ENCODE measurements at regions not wholly inside any gene's neighbourhood (a gene's known extent, or its start where the extent isn't known, plus 50 kb on each side); places are given as distances from the start of the nearest gene placed in this dataset.
A peak's percentile ranks its signal among the peaks of the same experiment; 100 is the strongest.

DNA sequence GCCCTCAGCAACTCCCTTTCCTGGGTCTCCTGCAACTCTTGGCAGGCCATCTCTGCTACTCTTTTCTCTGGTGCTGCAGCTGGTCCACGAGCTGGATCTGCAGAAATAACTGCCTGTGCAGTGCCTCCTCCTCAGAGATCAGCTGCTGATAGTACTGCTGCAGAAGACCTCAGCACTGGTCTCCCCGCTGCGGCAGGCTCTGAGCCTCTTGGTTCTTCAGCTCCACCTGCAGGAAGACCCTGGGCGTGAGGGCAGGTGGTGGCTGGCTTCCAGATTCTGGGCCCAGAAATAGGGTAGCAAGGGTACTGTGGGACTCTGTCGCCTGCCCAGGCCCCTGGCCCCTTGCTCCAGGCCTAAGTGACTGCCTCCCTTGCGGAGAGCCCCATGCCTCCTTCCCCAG, 79.7 kb upstream of the C2CD4B start:
- no peak overlapping the region for H2BK15ac ChIP-seq (ENCODE audit: low read length)
- H3K79me1 ChIP-seq (ENCODE audit: low read depth, low read length) = no peaks in the 10 kb centered on the region
- no peak overlapping the region for H3K27ac ChIP-seq (replicated peaks; ENCODE audit: low read length)
- no peak overlapping the region for H2BK12ac ChIP-seq (ENCODE audit: low read length)
- no peak overlapping the region for H3K4me2 ChIP-seq (ENCODE audit: insufficient read depth, low read length, poor library complexity, severe bottlenecking)
- H2AFZ ChIP-seq (ENCODE audit: low read length) = no peak overlapping the region
- no peak overlapping the region for H4K91ac ChIP-seq (ENCODE audit: low read depth, low read length, poor library complexity)
- no peak overlapping the region for H2BK5ac ChIP-seq (ENCODE audit: low read length)
- H3K4me1 ChIP-seq (ENCODE audit: control insufficient read depth in 2 of 2, insufficient read depth in 1 of 2, low read depth in 1 of 2, low read length in 2 of 2) = peaks cover 0 to 5% of the 10 kb centered on the region in 2 donors
- no peaks in the 10 kb centered on the region for H3K36me3 ChIP-seq (replicated peaks in 1 of 2; ENCODE audit: control insufficient read depth in 2 of 2, insufficient read depth in 2 of 2, low read length in 2 of 2)
- no peak overlapping the region for H4K8ac ChIP-seq (ENCODE audit: low read depth, low read length)
- no peak overlapping the region for H3K9ac ChIP-seq (ENCODE audit: low read depth, low read length, poor library complexity)
- no peak overlapping the region for H3K23ac ChIP-seq (ENCODE audit: low read depth, low read length, poor library complexity)
- no peak overlapping the region for H3K4me3 ChIP-seq (ENCODE audit: low read length in 2 of 2)
- H3K14ac ChIP-seq (ENCODE audit: low read length) = no peak overlapping the region
- no peaks in the 10 kb centered on the region for H3K9me3 ChIP-seq (replicated peaks in 1 of 2; ENCODE audit: control insufficient read depth in 2 of 2, insufficient read depth in 1 of 2, low read depth in 1 of 2, low read length in 2 of 2)
- H2AK5ac ChIP-seq (ENCODE audit: low read depth, low read length) = no peak overlapping the region
- no CpG with 5 or more reads among the region's 6 CpGs for WGBS, 2 donors (ENCODE audit: extremely low coverage in 2 of 2, insufficient read length in 2 of 2, insufficient replicate concordance in 1 of 2)
- H2BK120ac ChIP-seq (ENCODE audit: low read depth, low read length) = no peak overlapping the region
- no peak for DNase-seq (ENCODE audit: low spot score)
- H3K27me3 ChIP-seq (ENCODE audit: control insufficient read depth in 3 of 3, insufficient read depth in 3 of 3, low read depth in 1 of 3, low read length in 3 of 3) = no peaks in the 10 kb centered on the region
- H3K18ac ChIP-seq (ENCODE audit: low read length) = no peak overlapping the region
- no peak overlapping the region for H3K4ac ChIP-seq (ENCODE audit: low read length)

DNA sequence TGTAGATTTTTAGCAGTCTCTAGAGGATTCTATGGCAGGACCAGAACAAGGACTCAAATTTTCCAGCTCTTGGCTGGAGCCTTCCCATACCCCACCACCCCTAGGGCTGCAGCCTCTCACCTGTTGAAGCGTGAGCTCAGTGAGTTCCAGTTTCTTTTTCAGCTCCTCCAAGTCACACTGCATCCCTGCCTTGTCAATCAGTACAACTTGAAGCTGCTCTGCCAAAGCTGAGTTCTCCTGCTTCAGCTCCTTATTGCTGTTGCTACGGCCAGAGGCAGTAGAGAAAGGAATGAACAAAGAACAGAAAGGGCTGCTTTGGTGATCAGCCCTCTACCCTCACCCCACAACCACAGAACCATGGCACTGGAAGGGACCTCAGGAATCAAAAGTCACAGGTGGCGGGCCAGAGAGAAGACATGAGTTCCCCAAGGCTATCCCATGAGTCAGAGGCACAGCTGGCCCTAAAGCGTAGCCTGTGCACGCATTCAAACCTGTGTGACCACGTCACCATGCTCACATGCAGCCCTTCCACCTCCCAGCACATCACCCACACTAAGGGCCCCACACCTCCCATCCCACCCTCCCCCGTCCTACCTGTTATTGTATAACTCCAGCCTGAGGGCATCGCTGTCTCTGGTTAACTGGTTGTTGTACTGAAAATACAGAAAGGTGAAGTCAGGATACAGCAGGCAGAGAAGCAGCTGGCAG, 83.3 kb upstream of the C2CD4B start:
- Histone ChIP-seq H4K8ac (ENCODE audit: low read depth, low read length) (no peak overlapping the region), H3K36me3 (replicated peaks in 1 of 2; ENCODE audit: control insufficient read depth in 2 of 2, insufficient read depth in 2 of 2, low read length in 2 of 2) (no peaks in the 10 kb centered on the region), H2BK12ac (ENCODE audit: low read length) (no peak overlapping the region), H3K79me1 (ENCODE audit: low read depth, low read length) (no peaks in the 10 kb centered on the region), H3K27ac (replicated peaks; ENCODE audit: low read length) (no peak overlapping the region), H2BK120ac (ENCODE audit: low read depth, low read length) (no peak overlapping the region), H3K27me3 (ENCODE audit: control insufficient read depth in 3 of 3, insufficient read depth in 3 of 3, low read depth in 1 of 3, low read length in 3 of 3) (no peaks in the 10 kb centered on the region), H3K23ac (ENCODE audit: low read depth, low read length, poor library complexity) (no peak overlapping the region), H3K18ac (ENCODE audit: low read length) (no peak overlapping the region), H3K4ac (ENCODE audit: low read length) (no peak overlapping the region), H3K9me3 (replicated peaks in 1 of 2; ENCODE audit: control insufficient read depth in 2 of 2, insufficient read depth in 1 of 2, low read depth in 1 of 2, low read length in 2 of 2) (no peaks in the 10 kb centered on the region), H2AFZ (ENCODE audit: low read length) (no peak overlapping the region), H2BK5ac (ENCODE audit: low read length) (no peak overlapping the region), H3K4me2 (ENCODE audit: insufficient read depth, low read length, poor library complexity, severe bottlenecking) (no peak overlapping the region), H3K4me3 (ENCODE audit: low read length in 2 of 2) (no peak overlapping the region), H4K91ac (ENCODE audit: low read depth, low read length, poor library complexity) (no peak overlapping the region), H2BK15ac (ENCODE audit: low read length) (no peak overlapping the region), H3K9ac (ENCODE audit: low read depth, low read length, poor library complexity) (no peak overlapping the region), H3K14ac (ENCODE audit: low read length) (no peak overlapping the region), H2AK5ac (ENCODE audit: low read depth, low read length) (no peak overlapping the region), H3K4me1 (ENCODE audit: control insufficient read depth in 2 of 2, insufficient read depth in 1 of 2, low read depth in 1 of 2, low read length in 2 of 2) (peaks cover 0 to 5% of the 10 kb centered on the region in 2 donors)
- no peak for DNase-seq (ENCODE audit: low spot score)
- no CpG with 5 or more reads among the region's 8 CpGs for WGBS, 2 donors (ENCODE audit: extremely low coverage in 2 of 2, insufficient read length in 2 of 2, insufficient replicate concordance in 1 of 2)

DNA sequence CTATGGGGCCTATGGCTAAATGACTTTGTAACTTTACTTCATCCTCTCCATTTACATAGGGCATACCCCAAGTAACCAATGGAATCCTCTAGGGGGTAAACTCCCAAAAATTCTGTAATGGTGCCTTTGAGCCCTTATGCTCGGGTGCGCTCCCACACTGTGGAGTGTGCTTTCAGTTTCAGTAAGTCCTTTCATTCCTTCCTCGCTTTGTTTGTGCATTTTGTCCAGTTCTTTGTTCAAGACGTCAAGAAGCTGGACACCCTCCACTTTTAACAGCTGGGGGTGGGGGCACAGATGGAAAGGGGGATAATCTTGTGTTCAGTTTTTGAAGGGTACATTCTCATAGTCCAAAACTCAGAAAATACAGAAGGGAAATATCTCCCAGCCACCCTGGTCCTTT, 84.4 kb upstream of the C2CD4B start:
- Histone ChIP-seq H3K9me3 (replicated peaks in 1 of 2; ENCODE audit: control insufficient read depth in 2 of 2, insufficient read depth in 1 of 2, low read depth in 1 of 2, low read length in 2 of 2) (no peaks in the 10 kb centered on the region), H3K79me1 (ENCODE audit: low read depth, low read length) (no peaks in the 10 kb centered on the region), H3K14ac (ENCODE audit: low read length) (no peak overlapping the region), H3K9ac (ENCODE audit: low read depth, low read length, poor library complexity) (no peak overlapping the region), H4K8ac (ENCODE audit: low read depth, low read length) (no peak overlapping the region), H2BK5ac (ENCODE audit: low read length) (no peak overlapping the region), H3K18ac (ENCODE audit: low read length) (no peak overlapping the region), H2BK15ac (ENCODE audit: low read length) (no peak overlapping the region), H3K36me3 (replicated peaks in 1 of 2; ENCODE audit: control insufficient read depth in 2 of 2, insufficient read depth in 2 of 2, low read length in 2 of 2) (no peaks in the 10 kb centered on the region), H2BK12ac (ENCODE audit: low read length) (no peak overlapping the region), H3K27ac (replicated peaks; ENCODE audit: low read length) (no peak overlapping the region), H3K4me3 (ENCODE audit: low read length in 2 of 2) (no peak overlapping the region), H3K23ac (ENCODE audit: low read depth, low read length, poor library complexity) (no peak overlapping the region), H2AK5ac (ENCODE audit: low read depth, low read length) (no peak overlapping the region), H2AFZ (ENCODE audit: low read length) (no peak overlapping the region), H2BK120ac (ENCODE audit: low read depth, low read length) (no peak overlapping the region), H3K4ac (ENCODE audit: low read length) (no peak overlapping the region), H3K27me3 (ENCODE audit: control insufficient read depth in 3 of 3, insufficient read depth in 3 of 3, low read depth in 1 of 3, low read length in 3 of 3) (no peaks in the 10 kb centered on the region), H4K91ac (ENCODE audit: low read depth, low read length, poor library complexity) (no peak overlapping the region), H3K4me2 (ENCODE audit: insufficient read depth, low read length, poor library complexity, severe bottlenecking) (no peak overlapping the region), H3K4me1 (ENCODE audit: control insufficient read depth in 2 of 2, insufficient read depth in 1 of 2, low read depth in 1 of 2, low read length in 2 of 2) (peaks cover 0 to 5% of the 10 kb centered on the region in 2 donors)
- no CpG with 5 or more reads among the region's 4 CpGs for WGBS, 2 donors (ENCODE audit: extremely low coverage in 2 of 2, insufficient read length in 2 of 2, insufficient replicate concordance in 1 of 2)
- no peak for DNase-seq (ENCODE audit: low spot score)

GRCh38 chr15:62250186-62250585, 85.1 kb upstream of the C2CD4B start:
- Histone ChIP-seq H4K8ac (ENCODE audit: low read depth, low read length) (no peak overlapping the region), H3K9me3 (replicated peaks in 1 of 2; ENCODE audit: control insufficient read depth in 2 of 2, insufficient read depth in 1 of 2, low read depth in 1 of 2, low read length in 2 of 2) (no peaks in the 10 kb centered on the region), H3K27ac (replicated peaks; ENCODE audit: low read length) (no peak overlapping the region), H2BK12ac (ENCODE audit: low read length) (no peak overlapping the region), H2BK15ac (ENCODE audit: low read length) (no peak overlapping the region), H2BK5ac (ENCODE audit: low read length) (no peak overlapping the region), H3K9ac (ENCODE audit: low read depth, low read length, poor library complexity) (no peak overlapping the region), H2AK5ac (ENCODE audit: low read depth, low read length) (no peak overlapping the region), H3K79me1 (ENCODE audit: low read depth, low read length) (no peaks in the 10 kb centered on the region), H3K4me2 (ENCODE audit: insufficient read depth, low read length, poor library complexity, severe bottlenecking) (no peak overlapping the region), H3K4me3 (ENCODE audit: low read length in 2 of 2) (no peak overlapping the region), H3K14ac (ENCODE audit: low read length) (peak overlapping the region; percentile 21), H2AFZ (ENCODE audit: low read length) (no peak overlapping the region), H3K4ac (ENCODE audit: low read length) (no peak overlapping the region), H3K23ac (ENCODE audit: low read depth, low read length, poor library complexity) (peak overlapping the region; percentile 12), H3K18ac (ENCODE audit: low read length) (peak overlapping the region; percentile 68), H3K36me3 (replicated peaks in 1 of 2; ENCODE audit: control insufficient read depth in 2 of 2, insufficient read depth in 2 of 2, low read length in 2 of 2) (no peaks in the 10 kb centered on the region), H2BK120ac (ENCODE audit: low read depth, low read length) (no peak overlapping the region), H3K4me1 (ENCODE audit: control insufficient read depth in 2 of 2, insufficient read depth in 1 of 2, low read depth in 1 of 2, low read length in 2 of 2) (peaks cover 0 to 5% of the 10 kb centered on the region in 2 donors), H4K91ac (ENCODE audit: low read depth, low read length, poor library complexity) (no peak overlapping the region), H3K27me3 (ENCODE audit: control insufficient read depth in 3 of 3, insufficient read depth in 3 of 3, low read depth in 1 of 3, low read length in 3 of 3) (no peaks in the 10 kb centered on the region)
- no peak for DNase-seq (ENCODE audit: low spot score)
- no CpG with 5 or more reads among the region's 8 CpGs for WGBS, 2 donors (ENCODE audit: extremely low coverage in 2 of 2, insufficient read length in 2 of 2, insufficient replicate concordance in 1 of 2)
